ENCODE measurements at regions not wholly inside any gene's neighbourhood (a gene's known extent, or its start where the extent isn't known, plus 50 kb on each side); places are given as distances from the start of the nearest gene placed in this dataset.
"Not testable (repeated sequence)": the region's sequence is repeated elsewhere in the genome, so short reads cannot be mapped to it uniquely, and the experiment has no call there.

- FAIRE-seq, result no peak
Observed at GRCh38 chr18:60123031-60123430, 223.2 kb downstream of the PMAIP1 start.

DNA sequence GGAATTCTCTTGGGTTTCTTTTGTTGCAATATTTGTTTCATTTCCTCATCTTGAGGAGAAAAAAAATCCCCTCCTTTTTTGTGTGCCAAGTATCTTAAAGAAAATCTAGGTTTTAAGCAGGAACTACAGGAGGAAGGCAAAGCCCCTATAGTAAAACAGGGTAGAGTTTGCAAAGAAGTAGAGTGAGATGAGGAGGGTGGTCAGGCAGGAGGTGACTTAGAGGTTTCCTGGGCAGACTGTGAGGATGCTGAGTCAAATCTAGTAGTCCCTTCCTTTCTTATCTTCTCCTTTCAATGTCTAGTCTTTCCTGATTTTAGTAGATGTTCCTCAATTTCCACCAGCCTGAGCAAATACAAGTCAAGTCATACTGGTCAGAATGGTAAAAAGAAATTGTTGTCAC is 222.5 kb downstream of the PMAIP1 start:
- FAIRE-seq, result no peak

- FAIRE-seq, result no peak
Observed at GRCh38 chr18:60120231-60120750, 220.5 kb downstream of the PMAIP1 start.

GRCh38 chr18:60117321-60117720 is 217.5 kb downstream of the PMAIP1 start:
- FAIRE-seq, result no peak

- FAIRE-seq, result no peak
Observed at GRCh38 chr18:60113396-60113795, 213.6 kb downstream of the PMAIP1 start.

DNA sequence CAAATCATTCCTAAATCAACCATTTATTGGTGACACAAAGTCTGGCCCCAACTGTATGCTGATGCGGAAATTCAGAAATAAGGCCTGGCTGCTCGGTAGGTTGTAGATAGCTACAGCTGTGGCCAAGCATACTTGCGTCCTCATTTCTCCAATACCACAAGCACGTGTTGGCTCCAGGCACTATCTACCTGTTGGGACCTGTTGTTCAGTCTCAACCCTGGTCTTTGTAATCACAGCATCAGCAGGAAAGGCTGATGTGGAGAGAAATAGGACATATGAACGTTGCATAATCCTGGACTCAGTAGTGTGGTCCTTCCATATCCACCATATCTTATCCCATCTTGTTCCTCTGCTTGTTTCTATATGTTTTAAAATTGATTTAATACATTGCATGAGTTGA is 212.6 kb downstream of the PMAIP1 start:
- FAIRE-seq, result no peak

GRCh38 chr18:60111525-60111924 is 211.7 kb downstream of the PMAIP1 start:
- no peak for FAIRE-seq

- FAIRE-seq, result no peak
Observed at GRCh38 chr18:60110836-60111235, 211.0 kb downstream of the PMAIP1 start.

GRCh38 chr18:60100778-60101177 is 201.0 kb downstream of the PMAIP1 start:
- no peak for FAIRE-seq

DNA sequence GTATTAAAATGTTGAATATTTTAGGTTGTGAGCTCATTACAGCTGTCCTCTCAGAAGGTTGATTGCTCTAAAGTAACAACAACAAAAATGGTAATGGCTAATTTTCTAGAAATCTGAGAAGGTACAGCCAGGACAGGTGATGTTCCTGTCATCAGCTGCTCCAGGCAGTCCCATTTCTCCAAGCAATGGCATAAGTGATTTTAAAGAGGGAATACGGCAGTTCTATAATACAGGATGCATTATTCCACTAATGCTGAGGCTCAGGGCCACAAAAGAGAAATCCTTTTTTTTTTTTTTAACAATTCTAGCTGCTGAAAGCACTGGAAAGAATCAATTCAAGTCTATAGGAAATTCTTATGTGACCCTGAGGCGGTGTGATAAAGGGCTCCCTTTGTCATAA is 199.9 kb downstream of the PMAIP1 start:
- no peak for FAIRE-seq

- no peak for FAIRE-seq
Observed at GRCh38 chr18:60096428-60096827, 196.6 kb downstream of the PMAIP1 start.

GRCh38 chr18:60092073-60092472 is 192.3 kb downstream of the PMAIP1 start:
- no peak for FAIRE-seq

GRCh38 chr18:60090170-60090569 is 190.4 kb downstream of the PMAIP1 start:
- FAIRE-seq, result no peak

DNA sequence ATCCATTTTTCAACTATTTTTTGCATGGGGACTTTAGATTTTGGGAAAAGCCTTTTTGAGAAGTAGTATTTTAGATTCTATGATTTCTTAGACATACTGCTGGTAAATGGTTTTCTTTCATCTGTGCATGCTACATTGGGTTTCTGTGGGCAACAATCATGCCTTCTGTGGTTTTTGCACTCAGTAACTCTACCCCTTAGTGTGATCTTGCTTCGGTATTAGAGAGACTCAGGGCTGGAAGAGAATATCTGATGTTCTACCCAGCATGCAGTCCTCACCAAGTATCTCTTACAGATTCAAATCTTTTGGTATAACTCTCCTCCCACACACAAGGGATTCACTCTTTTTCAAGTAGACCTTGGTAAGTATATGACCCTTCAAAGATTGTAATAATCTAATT is 183.0 kb downstream of the PMAIP1 start:
- FAIRE-seq, result no peak

DNA sequence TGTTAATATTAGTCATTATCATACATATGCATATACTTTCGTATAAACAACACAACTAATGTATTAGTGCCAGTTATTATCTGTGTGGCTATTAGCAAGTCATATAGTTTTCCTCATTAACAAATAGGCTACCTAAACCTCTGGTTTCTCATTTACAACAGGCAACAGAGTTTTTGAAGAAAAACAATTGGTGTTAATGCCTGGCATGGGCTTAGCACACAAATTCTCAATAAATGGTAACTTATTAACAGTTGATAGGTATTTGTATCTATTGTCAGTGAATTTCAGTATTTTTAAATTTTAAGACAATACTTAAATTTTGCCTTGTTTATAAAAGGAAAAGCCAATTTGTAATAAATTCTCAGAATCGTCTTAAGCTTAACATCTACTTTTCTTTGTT is 182.5 kb downstream of the PMAIP1 start:
- no peak for FAIRE-seq

GRCh38 chr18:60075477-60075876 is 175.7 kb downstream of the PMAIP1 start:
- no peak for FAIRE-seq

DNA sequence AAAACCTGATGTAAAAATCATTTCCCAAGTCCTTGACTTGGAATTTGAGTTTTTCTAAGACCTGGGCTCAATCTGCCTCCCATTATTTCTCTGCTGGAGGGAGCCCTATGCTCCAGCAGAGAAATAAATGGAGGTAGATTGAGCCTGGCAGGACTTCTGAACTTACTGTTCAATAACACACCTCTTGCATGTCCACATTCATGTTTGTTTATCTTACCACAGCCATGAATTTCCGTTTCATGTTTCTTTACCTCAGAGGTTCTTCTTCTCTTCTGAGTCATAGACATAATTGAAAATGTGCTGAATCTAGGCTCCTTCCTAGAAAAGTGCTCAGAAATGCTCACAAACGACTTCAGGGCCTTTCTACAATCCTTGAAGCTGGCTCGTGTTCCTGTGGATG is 170.8 kb downstream of the PMAIP1 start:
- FAIRE-seq, result no peak

DNA sequence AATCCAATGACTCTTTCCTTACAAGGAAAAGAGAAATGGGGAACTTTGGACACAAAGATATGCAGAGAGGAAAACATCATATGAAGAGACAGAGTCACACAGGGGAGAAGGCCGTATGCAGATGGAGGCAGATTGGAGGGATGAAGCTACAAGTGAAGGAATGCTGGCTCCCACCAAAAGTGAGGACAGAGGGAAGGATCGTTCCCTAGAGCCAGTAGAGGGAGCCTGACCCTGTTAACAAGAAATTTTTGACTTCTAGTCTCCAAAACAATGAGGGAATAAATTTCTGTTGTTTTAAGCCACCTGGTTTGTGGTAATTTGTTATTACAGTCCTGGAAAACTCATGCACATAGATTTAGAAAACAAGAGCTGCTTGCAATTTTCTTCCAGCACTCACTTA is 169.3 kb downstream of the PMAIP1 start:
- FAIRE-seq, result no peak

GRCh38 chr18:60067426-60068210 is 167.8 kb downstream of the PMAIP1 start:
- FAIRE-seq, result no peak

DNA sequence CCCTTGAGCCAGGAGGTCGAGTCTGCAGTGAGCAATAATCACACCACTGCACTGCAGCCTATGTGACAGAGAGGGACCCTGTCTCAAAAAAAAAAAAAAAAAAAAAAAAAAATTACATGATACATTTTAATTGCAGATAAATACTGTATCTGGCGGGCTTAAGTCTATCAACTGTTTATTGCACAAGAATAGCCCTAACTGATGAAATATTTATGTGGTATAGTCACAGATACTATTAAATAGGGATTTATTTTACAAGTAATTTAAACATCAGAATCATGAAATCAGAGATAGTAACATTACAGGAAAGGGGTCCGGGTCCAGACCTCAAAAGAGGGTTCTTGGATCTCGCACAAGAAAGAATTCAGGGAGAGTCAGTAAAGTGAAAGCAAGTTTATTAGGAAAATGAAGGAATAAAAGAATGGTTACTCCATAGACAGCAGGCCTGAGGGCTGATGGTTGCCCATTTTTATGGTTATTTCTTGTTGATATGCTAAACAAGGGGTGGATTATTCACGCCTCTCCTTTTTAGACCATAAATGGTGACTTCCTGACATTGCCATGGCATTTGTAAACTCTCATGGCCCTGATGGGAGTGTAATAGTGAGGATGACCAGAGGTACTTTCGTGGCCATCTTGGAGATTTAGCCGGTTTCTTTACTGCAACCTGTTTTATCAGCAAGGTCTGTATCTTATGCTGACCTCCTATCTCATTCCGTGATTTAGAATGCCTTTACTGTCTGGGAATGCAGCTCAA is 166.6 kb downstream of the PMAIP1 start:
- FAIRE-seq, result no peak

DNA sequence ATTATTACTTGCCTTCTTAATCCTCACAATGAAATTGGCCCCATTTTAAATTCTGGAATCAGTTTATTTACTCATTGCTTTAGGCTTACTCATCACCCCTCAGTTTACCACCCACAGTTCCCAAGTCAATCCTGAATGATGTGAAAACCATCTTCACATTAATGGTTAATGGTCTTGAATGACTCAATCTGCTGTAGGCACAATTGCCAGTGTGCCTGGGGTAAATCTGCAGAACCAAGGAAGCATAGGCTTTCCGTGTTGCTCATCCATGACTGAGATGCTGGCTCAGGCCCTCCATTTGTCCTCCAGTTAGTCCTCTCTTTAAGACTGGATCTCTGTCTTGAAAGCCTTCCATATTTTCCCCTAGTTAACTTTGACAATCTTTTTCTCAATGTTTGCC is 164.5 kb downstream of the PMAIP1 start:
- FAIRE-seq, result no peak

- FAIRE-seq, result not testable (repeated sequence)
Observed at GRCh38 chr18:60062831-60063230, 163.0 kb downstream of the PMAIP1 start.

DNA sequence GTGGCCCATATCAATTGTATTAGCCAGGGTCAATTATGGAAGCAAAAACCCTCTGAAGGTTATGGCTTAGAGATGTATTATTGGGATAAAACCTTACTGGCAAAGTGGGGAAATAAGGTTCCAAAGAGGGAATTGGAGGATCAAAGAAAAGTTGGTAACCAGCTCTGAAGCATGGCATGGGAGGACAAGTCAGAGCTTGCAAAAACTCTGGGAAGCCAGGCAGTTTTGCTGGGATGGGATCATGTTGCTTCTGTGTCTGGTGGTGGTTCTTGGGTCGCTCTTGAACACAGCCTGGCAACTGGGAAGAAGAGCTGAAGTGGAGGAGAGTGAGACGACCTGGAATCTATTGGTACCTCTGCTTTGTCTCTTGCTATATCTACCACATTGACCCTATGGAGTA is 162.6 kb downstream of the PMAIP1 start:
- FAIRE-seq, result no peak

DNA sequence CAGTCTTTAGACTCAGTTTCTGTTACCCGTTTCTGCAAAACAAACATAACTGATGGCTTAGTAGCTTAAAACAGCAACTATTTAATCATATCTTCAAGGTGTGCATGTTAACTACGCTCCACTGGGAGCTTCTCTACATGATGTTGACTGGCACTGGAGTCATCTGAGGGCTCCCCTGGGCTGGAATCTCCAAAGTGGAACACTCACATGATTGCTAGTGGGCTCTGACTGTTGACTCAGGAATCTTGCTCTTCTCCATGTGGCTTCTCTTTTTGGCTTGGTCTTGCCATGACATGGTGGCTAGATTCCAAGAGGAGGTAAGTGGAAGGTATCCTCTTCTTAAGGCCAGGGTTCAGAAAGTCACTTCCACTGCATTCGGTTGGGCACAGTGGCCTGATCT is 160.8 kb downstream of the PMAIP1 start:
- no peak for FAIRE-seq
